GM19395 (cell line): ENCODE measurements at regions not wholly inside any gene's neighbourhood (a gene's known extent, or its start where the extent isn't known, plus 50 kb on each side); places are given as distances from the start of the nearest gene placed in this dataset.

Experiments used
- ATAC-seq: cut with Tn5 transposase; IDR thresholded peaks from one replicate; pipeline ENCODE4 v1.9.1; 2021; ENCODE audit warnings: mild to moderate bottlenecking, moderate library complexity; ENCODE audit not compliant: unreplicated experiment

DNA sequence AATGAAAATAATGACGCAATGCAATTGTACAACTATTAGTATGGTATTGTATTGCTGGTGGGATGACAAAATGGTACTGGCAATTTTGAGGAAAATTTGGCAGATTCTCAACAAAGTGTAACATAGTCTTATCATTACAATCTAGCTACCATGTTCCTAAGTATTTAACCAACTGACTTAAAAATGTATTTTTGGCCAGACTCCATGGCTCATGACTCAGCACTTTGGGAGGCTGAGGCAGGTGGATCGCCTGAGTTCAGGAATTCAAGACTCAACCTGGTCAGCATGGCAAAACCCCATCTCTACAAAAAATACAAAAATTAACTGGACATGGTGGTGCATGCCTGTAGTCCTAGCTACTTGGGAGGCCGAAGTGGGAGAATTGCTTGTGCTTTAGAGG is 1409.5 kb downstream of the AACS start:
- ATAC-seq = no peak

DNA sequence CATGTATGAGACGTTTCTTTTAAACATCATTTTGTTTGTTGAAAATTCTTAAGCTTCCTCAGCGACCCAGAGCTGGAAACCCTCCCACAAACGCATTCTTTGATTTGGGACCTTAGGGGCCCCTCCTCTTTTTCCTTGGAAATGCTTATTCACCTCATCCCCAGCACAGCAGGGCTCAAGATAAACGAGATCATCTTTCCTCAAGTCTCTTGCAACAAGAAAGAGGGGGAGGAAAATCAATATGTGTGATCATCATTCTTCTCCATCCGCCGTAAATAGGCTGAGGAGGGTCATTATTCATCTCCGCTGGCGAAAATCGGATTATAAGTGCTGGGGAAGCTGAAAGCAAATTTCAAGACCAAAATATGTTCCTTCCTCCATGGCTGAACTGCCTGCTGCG is 1415.2 kb downstream of the AACS start:
- no peak for ATAC-seq

DNA sequence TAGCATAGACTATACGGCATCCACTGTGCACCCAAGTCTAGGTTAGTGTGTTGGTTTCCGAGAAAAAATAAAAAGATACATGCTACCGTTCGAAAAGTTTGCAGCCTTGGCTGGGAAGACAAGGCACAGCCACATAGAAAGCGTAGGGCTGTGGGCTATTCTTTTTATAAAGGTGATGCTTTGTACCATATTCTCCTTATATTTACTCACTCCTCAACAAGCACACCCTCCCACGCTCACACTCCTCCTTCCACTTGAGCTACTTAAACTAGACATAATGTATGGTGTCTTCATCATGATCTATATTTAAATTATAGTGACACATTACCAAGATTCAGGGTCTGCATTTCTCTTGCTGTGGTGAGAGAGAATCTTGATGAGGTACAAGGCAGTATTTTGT is 1416.5 kb downstream of the AACS start:
- no peak for ATAC-seq

DNA sequence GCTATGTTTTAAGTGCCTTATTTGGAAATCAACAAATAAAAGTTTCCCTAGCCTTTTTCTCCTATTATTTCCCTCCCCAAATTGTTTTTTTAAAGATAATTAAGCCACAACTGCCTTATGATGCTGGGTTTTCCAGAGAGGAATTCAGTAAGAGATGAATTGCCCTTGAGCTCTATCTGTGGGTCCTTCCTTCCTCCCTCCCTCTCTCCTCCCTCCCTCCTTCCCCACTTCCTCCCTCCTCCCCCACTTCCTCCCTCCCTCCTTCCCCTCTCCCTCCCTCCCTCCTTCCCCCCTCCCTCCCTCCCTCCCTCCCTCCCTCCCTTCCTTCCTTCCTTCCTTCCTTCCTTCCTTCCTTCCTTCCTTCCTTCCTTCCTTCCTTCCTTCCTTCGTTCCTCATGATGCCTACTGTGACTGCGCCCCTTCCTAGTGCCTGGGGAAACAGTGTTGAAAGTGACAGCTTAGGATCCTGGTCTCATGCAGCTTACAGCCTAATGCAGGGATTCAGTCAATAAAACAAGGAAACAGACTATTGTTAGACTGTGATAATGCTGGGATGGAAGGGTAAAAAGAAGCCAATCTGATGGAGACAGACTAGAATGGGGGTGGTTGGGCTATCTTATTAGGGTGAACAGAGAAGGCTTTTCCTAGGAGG is 1417.1 kb downstream of the AACS start:
- no peak for ATAC-seq

DNA sequence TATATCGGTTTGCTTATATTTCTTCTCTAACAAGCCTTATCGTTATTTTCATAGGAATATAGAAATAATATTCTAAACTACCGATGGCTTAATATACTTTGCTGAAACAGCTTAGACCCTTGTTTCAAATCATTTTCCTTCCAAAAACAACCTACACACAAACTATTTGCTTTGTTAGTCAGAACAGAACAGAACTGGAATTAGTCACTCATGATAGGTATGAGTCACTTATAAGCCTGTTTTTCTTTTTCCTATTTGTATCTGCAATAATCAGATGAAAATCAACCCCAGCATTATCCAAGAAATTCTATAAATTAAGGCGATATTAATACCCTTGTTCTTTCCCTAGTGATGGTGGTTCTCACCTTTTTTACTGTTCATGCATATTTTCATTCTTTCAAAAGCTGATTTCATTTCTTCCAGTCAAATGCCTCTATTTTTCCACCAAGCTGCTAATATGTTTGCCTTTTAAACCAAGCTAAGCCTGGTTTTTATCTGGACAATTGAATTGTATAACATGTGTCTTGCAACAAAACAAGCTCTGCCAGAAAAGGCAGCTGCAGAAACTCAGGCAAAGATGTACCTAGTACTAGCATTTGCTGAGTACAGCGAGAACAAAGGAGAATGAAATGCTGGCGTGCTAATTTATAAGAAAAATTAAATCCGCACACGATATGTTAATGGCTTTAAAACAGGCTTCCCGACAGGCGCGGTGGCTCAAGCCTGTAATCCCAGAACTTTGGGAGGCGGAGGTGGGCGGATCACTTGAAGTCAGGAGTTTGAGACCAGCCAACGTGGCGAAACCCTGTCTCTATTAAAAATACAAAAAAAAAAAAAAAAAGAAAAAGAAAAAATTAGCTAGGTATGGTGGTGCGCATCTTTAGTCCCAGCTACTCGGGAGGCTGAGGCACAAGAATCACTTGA is 1418.2 kb downstream of the AACS start:
- no peak for ATAC-seq

DNA sequence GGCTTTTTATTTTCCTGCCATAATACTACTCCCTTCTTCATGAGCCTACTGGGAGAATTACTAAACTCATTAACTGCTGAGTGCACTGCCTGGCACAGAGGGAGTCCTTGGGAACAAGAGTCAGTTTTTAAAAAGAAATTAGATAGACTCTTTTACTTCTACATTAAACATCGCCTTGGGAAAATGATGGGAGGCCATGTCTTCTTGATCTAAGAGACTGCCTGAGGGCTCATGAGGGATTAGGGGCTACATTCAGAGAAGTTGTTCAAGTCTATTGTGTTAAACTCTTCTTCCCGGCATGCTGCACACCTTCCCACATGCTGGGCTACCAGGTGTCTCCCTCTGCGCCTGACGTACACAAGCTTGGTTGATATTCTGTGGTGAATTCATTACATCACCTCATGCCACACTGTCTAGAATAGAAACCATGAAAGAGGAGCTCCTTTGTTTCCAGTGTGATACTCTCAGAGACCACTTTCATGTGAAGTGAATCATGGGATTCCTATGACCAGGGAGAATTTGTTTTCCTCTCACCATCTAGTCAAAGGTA is 1422.3 kb downstream of the AACS start:
- no peak for ATAC-seq

DNA sequence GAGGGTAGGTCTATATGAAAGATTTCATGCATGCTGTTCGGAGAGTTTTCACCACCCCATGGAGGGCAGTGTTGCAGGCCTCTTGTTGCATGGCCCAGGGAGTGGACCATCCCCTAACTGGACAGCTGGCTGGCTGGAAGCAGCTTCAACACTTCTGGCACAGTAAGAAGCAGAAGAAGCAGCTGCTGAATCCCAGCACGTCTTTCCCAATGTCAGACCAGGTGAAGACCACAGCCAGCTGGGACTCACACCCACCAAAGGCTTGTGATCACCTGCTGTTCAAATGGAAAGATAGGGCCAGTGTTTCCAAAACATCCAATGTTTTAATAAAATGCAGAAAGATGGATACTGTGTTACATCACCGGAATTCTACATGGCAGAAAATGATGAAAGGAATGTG is 1423.6 kb downstream of the AACS start:
- no peak for ATAC-seq

DNA sequence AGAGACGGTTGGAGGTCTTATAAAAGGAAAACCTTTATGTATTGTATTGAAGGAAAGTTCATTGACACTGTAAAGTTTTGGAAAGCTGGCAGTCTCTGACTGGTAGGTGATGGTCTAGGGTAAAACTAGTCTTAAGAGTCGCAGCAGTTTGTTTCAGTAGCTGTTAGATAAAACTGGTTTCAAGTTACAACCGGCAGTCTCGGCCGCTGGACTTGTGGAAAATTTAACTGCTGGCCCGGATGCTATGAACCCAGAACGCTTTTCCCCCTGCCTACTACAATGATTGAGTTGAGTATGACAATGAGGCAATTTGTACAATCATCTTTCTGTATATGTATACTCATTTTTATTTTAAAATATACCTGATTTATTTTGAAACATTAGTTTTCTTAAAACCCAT is 1426.9 kb downstream of the AACS start:
- ATAC-seq = no peak

DNA sequence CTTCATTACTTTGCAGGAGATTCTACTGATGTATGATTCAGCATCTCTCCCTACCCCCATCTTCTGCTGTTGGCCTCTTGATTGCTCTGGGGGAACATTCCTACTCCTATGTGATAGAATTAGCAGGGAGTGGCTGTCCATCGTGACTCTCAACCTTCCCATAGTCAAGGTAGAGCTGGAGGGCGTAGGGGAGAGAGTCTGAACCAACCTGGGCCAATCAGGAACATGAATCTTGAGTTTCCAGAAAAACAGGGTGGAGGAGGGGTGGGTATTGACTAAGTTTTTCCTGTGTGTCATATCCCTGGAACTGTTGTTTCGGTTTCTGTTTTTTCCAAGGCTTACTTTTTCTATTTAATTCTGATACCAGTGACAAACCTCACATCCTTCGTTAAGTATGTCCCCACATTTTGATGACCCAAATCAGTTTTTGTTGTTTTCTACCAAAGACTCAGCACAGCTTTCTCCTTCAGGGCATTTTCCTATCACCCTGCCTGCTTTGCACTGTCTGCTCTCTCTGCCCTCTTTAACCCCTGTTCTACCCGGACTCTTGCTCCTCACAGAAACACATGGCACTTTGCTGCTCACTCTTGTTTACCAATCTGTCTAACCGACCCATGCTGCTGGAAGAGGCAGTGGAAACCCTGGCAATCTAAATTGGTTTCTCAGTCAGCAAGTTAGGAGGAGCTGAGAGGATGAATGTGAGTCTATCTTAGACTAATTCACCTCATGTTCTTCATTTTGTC is 1428.3 kb downstream of the AACS start:
- ATAC-seq = no peak

DNA sequence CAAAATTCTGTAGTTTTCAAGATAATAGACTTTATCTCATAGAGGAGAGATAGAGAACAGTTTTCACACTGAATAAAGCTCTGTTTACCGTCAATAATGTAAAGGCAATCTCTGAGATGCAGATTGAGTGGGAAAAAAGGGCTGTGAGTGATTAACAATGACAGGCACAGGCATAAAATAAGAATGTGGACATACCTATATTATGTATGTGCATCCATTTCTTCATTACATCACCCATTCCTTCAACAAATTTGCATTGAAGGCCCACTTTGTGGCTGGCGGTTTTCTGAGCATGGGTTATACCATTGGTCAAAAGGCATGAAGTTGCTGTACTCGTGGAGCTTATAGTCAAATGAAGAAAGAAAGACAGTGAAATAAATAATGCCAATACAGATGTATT is 1431.0 kb downstream of the AACS start:
- no peak for ATAC-seq

DNA sequence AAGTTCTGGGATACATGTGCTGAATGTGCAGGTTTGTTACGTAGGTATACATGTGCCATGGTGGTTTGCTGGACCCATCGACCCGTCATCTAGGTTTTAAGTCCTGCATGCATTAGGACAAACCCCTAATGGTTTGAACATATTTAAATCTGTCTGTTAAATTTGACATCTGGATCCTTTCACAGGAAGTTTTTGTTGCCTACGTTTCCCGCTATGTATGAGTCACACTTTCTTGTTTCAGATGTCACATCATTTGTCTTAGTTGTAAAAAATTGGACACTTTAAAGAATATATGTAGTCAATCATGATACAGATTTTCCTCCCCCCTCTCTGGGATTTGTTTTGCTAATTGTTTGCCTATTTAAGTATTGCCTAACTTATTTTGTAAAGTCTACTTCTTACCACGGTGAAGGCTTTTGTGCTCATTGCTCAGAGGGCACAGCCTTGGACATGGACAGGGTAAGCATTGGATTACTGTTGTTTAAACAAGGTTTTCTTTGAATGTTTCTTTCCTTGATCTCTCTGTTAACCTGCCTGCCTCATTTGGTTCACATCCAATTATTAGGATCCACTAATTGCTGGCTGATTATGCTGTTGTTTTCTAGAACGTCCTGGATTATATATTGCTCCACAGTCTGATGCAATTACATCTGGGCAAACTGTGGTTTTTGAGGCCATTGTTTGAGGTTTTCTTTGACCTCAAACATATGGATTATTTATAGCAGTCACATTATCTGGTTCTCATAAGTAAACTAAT is 1441.4 kb downstream of the AACS start:
- ATAC-seq = no peak

DNA sequence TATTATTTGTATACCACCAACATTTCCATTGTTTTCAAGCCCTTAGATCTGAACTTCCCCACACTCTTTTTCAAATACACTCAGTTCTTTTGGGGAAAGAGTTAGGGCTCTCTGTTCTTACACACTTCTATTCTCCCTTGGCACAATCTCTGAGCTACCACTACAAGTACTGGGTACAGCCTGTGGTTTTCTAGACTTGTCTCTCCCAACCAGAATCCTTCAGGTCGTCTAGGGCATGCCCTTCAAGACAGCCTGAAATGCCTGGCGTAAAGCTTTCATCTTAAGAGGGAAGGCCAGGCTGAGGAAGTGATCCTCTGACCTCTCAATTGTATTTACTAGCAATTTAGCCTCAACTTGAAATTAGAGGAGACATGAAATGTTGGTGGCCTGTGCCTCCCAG is 1442.0 kb downstream of the AACS start:
- no peak for ATAC-seq

DNA sequence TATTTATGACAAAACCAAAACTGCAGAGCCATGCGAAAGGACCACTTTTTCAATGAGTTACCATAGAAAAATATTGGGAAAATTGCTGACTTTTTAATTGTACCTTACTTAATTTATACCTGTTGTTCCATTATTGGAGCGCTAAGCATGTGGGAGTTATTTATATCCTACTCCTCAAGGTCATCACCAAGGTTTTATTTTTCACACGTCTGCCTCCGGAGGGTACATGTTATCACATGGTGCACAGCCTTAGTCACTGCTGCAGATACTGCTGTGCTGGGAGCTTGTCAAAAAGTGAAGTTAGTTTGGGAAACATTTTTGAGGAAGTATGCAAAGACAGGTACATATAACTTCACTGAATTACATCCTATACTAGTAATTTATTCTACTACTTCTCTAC is 1444.3 kb downstream of the AACS start:
- ATAC-seq = no peak

DNA sequence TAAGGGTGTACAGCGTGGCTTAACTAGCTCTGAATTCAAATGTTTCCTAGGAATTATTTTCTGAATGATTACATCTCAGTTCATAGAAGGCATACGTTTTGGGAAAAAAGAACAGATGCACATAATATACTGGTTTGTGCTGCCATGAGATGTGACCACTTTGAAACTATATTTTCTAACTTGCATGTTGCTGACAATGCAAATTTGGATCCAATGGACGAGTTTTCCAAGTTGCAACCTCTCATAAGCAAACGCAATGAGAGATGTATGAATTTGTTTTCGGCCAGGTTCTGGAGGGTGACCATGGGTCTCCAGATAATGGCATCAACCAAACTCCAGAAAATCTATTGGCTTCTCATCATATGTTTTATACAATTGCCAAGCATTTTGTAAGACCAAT is 1445.4 kb downstream of the AACS start:
- ATAC-seq = no peak

DNA sequence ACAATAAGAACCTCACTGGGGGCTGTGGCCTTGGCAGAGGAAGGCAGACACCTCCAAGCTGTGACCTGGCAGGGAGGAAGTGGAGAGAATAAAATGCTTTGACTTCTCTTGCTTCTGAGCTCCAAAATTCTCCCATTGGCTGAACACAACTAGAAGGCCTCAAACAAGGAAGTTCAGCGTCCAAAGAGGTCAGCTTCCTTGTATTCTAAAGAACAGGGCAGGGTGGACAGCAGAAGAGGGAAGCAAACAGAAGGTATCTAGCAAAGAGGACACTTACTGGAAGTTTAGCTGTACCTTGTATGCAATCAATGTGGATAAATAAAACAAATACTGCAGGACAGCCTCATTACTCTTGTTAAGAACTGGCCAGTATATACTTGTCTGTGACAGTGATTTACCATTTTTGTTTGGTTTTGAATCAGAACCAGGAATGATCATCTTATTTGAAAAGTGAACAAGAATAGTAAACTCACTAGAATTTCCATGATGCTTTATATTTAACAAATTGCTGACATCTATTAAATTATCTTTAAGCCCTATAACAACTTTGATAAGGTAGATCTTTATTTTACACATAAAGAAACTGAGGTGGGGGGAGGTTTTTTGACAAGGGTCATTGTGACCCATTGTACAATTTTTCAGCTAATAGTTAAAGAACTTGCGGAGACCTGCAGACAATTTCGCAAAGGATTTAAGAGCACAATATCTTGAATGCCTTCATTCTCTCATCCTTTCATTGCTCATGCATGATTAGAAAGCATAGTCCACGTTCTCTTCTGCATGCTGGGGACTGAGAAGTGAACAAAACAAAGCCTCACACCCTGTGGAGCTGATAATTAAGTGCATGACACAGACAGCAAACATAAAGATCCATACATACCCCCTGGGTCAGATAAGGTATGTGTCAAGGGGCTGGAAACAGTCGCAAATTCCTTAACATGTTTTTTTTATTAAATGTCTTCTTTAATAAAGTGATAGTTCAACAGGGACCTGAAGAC is 1448.0 kb downstream of the AACS start:
- ATAC-seq = no peak

DNA sequence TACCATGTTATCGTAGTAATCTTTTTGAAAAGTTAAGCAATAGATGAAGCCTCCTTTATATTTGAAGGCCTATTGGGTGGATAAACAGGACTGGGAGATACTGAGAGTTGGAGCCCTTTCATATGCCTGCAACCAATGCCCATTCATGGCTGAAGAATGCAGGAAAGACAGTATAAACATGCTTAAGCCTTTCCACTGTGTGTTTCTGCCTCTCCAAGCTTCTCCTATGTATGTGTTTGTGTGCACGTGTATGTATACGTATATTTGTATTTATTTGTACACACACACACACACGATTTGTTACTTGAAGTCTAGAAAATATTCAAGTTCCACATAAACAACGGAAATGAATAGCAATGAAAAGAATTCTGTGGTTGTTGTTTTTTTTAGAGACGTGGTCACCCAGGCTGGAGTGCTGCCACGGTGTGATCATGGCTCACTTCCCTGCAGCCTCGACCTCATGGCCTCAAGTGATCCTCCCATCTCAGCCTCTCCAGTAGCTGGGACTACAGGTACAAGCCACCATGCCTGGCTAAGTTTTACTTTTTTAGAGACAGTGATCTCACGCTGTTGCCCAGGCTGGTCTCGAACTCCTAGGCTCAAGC is 1453.5 kb downstream of the AACS start:
- no peak for ATAC-seq

DNA sequence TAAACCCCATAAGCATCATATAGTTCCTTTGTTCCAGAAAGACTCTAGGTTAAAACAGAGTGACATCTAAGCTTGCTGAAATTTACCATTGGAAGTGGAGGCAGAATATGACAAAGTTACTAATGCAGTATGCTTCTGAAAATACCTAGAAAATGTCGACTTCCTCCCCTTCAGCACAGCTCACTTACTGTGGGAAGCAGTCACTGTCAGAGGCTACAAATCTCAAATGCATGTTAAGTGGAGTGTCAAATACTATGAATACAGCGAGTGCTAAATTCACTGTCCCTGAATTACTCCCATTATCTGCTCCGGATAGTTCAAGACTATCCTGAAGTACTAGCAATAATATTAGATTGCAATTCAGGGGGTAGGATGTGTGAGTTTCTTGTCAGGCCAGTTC is 1454.6 kb downstream of the AACS start:
- no peak for ATAC-seq

DNA sequence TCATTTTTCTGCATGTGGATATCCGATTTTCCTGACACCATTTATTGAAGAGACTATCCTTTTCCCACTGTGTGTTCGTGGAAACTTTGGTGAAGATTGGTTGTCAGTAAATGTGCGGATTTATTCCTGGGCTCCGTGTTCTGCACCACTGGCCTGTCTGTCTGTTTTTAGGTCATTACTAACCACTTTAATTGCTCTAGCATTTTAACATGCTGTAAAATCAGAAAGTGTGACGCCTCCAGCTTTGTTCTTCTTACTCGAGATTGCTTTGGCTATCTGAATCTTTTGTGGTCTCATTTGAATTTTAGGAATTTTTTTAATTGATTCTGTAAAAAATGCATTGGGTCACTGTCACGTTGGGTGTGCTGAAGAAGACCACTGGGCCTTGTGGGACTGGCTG is 1458.7 kb downstream of the AACS start:
- no peak for ATAC-seq

DNA sequence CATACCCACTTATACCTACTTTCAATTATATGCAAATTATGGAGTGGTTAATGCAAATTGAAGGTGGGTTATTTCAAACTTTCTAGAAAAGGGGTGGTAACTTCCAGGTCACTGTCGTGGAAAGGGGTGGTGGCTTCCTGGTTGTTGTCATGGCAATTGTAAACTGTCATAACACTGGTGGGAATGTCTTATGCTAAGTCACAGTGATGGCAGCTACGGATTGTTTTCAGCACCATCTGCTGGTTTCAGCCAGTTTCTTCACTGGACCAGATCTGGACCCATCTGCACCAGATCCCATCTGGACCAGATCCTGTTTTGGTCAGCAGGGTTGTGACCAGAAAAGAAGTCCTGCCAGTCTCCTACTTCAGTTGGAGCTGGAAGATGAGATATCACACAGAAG is 1469.3 kb downstream of the AACS start:
- no peak for ATAC-seq
